ENCODE measurements at regions not wholly inside any gene's neighbourhood (a gene's known extent, or its start where the extent isn't known, plus 50 kb on each side); places are given as distances from the start of the nearest gene placed in this dataset.
A peak's percentile ranks its signal among the peaks of the same experiment; 100 is the strongest.

- Histone ChIP-seq H3K4me1 (no peaks in the 10 kb centered on the region), H3K4me3 (no peak overlapping the region), H3K36me3 (no peaks in the 10 kb centered on the region), H3K27me3 (no peaks in the 10 kb centered on the region), H3K27ac (no peak overlapping the region), H3K9me3 (no peaks in the 10 kb centered on the region)
- no peak for TF ChIP-seq CTCF (IDR thresholded peaks at IDR 0.05)
- DNase-seq = peak in 1 of 4 donors; percentile 2
- no peak for ATAC-seq
- intact Hi-C loops (cut with DNase I) = no loop called here
These were observed 166.1 kb upstream of the SYT10 start for GRCh38 chr12:33605757-33606156.

- Histone ChIP-seq H3K27me3 (no peaks in the 10 kb centered on the region), H3K4me1 (no peaks in the 10 kb centered on the region), H3K9me3 (no peaks in the 10 kb centered on the region), H3K36me3 (no peaks in the 10 kb centered on the region), H3K4me3 (no peak overlapping the region), H3K27ac (no peak overlapping the region)
- intact Hi-C loops (cut with DNase I) = no loop called here
- TF ChIP-seq CTCF (IDR thresholded peaks at IDR 0.05) = no peak
- ATAC-seq (no peak), DNase-seq (no peak)
These were observed 170.3 kb upstream of the SYT10 start for GRCh38 chr12:33609910-33610309.

GRCh38 chr12:33614630-33615029 is 175.0 kb upstream of the SYT10 start:
- TF ChIP-seq CTCF (IDR thresholded peaks at IDR 0.05) = no peak
- Histone ChIP-seq H3K4me3 (no peak overlapping the region), H3K9me3 (peaks cover 0 to 18% of the 10 kb centered on the region in 2 donors), H3K36me3 (no peaks in the 10 kb centered on the region), H3K4me1 (no peaks in the 10 kb centered on the region), H3K27ac (no peak overlapping the region), H3K27me3 (no peaks in the 10 kb centered on the region)
- ATAC-seq (no peak), DNase-seq (no peak)
- intact Hi-C loops (cut with DNase I) = no loop called here

- Histone ChIP-seq H3K27ac (no peak overlapping the region), H3K36me3 (no peaks in the 10 kb centered on the region), H3K4me1 (no peaks in the 10 kb centered on the region), H3K9me3 (peaks cover 0 to 18% of the 10 kb centered on the region in 2 donors), H3K27me3 (no peaks in the 10 kb centered on the region), H3K4me3 (no peak overlapping the region)
- intact Hi-C loops (cut with DNase I) = no loop called here
- no peak for TF ChIP-seq CTCF (IDR thresholded peaks at IDR 0.05)
- DNase-seq = no peak
- no peak for ATAC-seq
These were observed 177.6 kb upstream of the SYT10 start for GRCh38 chr12:33617218-33617617.

DNA sequence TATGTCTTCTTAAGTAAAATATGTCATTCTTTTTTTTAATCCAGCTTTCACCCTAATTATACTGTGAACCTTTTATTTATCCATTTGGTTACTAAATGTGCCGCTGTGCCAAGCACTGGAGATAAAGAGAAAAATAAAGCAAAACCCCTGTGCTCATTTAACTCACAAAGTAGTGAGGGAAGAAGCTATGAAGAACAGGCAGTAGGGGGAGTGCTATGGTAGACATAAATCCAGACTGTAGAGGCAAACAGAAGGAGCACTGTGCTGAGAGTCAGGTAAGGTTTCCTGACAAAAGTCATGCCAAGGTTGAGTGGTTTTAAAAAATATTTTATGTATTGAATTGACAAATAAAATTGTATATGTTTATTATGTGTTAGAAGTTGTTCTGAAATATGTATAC is 188.5 kb upstream of the SYT10 start:
- no peak for TF ChIP-seq CTCF (IDR thresholded peaks at IDR 0.05)
- Histone ChIP-seq H3K27me3 (no peaks in the 10 kb centered on the region), H3K27ac (no peak overlapping the region), H3K9me3 (no peaks in the 10 kb centered on the region), H3K36me3 (no peaks in the 10 kb centered on the region), H3K4me1 (no peaks in the 10 kb centered on the region), H3K4me3 (no peak overlapping the region)
- intact Hi-C loops (cut with DNase I) = no loop called here
- no peak for ATAC-seq
- DNase-seq = no peak

Measured in left lung (tissue), 4 donors.